GM12875 (cell line): ENCODE measurements at regions not wholly inside any gene's neighbourhood (a gene's known extent, or its start where the extent isn't known, plus 50 kb on each side); places are given as distances from the start of the nearest gene placed in this dataset.

Experiments
- H3K4me3 ChIP-seq: one replicate; pipeline ENCODE4 v1.5.1; 2011; ENCODE audit warnings: low read depth, low read length, control low read depth
- TF ChIP-seq, protein P1 (sequence below): IDR thresholded peaks from 2 replicates; pipeline ENCODE4 v1.5.1; 2011; ENCODE audit warnings: low read depth, mild to moderate bottlenecking, control low read depth, inconsistent platforms, low read length, moderate library complexity, borderline replicate concordance; ENCODE audit not compliant: insufficient read depth

DNA sequence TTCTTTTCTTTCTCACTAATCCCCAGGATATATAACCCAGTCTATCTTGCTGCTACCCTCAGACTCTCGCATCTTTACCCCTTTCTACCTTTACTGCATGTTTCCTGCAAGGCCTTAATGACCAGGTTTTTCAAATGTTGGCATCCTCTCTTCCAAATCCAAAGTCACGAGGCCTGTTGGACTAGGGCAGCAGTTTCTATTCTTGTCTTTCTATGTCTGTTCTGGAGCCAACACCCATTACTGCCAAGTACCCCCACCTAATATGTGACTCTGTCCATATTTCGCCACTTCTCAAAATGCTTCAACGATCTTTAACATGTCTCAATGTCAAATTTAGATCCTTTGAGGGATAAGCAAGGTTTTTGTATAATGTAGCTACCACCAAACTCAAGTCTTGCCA is 443.4 kb downstream of the BMP2 start:
- H3K4me3 ChIP-seq, result no peak overlapping the region

DNA sequence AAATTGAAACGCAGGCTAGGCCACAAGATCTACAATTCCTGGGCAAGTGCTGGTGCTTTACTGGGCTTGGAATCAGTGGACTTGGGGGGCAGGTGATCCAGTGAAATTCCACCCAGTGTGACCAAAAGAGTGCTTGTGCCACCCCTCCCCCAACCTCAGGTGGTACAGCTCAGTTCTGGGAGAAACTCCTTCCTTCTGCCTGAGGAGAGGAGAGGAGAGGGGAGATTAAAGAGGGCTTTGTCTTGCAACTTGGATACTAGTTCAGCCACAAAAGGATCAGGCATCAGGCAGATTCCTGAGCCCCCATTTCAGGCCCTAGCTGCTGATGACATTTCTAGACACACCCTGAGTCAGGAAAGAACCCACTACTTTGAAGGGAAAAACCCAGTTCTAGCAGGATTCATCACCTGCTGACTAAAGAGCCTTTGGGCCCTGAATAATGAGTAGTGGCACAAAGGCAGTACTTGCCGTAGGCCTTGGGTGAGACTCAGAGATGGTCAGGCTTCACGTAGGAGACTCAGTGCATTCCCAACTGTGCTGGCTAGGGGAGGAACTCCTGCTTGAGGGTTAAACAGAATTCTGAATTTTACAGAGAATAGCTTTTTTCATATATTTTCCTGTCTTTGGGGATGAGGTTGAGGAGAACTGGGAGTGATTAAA is 446.7 kb downstream of the BMP2 start:
- TF ChIP-seq, protein P1, sequence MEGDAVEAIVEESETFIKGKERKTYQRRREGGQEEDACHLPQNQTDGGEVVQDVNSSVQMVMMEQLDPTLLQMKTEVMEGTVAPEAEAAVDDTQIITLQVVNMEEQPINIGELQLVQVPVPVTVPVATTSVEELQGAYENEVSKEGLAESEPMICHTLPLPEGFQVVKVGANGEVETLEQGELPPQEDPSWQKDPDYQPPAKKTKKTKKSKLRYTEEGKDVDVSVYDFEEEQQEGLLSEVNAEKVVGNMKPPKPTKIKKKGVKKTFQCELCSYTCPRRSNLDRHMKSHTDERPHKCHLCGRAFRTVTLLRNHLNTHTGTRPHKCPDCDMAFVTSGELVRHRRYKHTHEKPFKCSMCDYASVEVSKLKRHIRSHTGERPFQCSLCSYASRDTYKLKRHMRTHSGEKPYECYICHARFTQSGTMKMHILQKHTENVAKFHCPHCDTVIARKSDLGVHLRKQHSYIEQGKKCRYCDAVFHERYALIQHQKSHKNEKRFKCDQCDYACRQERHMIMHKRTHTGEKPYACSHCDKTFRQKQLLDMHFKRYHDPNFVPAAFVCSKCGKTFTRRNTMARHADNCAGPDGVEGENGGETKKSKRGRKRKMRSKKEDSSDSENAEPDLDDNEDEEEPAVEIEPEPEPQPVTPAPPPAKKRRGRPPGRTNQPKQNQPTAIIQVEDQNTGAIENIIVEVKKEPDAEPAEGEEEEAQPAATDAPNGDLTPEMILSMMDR, result no peak
- no peak overlapping the region for H3K4me3 ChIP-seq

More for the DNA sequence above, 443.4 kb downstream of the BMP2 start:
- TF ChIP-seq, protein P1, result no peak

DNA sequence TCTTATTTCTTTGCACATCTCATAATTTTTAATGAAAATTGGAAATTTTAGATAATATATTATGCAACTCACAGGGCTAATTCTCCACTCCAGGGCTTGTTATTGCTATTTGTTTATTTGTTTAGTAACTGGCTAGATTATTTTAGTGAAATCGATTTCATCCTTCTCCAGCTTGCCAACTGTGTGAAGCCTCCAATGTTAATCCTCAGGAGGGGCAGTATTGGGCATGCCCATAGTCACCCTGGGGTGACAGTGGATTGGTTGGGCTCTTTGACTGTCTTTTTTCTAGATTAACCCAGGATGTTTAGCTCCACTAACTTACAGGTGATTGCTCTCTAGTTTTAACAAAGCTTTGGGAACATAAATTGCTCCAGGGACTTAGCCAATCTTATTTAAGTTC is 450.1 kb downstream of the BMP2 start:
- H3K4me3 ChIP-seq, result no peak overlapping the region
- TF ChIP-seq, protein P1, result no peak

DNA sequence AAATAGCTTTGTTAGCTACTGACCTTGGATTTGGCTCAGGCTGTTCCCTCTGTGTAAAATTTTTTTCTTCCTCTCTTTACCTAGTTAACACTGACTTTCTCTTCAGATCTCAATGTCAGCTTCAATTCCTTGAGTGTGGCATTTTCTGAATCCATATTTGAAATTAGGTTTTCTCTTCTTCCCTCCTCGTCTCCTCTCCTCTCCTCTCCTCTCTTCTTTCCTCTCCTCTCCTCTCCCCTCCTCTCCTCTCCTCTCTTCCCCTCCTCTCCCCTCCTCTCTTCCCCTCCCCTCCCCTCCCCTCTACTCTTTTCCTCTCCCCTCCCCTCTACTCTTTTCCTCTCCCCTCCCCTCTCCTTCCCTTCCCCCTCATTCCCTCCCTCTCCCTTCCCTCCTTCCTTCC is 453.3 kb downstream of the BMP2 start:
- no peak overlapping the region for H3K4me3 ChIP-seq
- TF ChIP-seq, protein P1, result no peak

DNA sequence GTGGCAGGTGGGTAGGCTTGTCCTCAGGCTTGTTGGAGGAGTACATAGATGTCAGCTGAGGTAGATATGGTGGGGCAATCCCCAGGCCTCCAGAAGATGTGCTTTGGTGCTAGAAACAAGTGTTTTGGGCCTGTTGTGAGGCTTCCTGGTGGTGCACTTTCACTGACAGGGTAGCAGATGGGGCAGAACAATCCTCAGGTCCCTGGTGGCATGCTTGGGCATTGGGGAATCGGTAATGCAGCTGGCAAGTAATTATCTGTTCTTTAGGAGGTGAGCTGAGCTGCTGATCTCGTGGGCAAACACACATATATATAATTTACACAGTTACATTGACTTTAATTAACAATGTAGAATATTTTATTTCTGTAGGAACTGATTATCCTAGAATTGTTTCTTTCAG is 458.7 kb downstream of the BMP2 start:
- H3K4me3 ChIP-seq, result no peak overlapping the region
- TF ChIP-seq, protein P1, result no peak

DNA sequence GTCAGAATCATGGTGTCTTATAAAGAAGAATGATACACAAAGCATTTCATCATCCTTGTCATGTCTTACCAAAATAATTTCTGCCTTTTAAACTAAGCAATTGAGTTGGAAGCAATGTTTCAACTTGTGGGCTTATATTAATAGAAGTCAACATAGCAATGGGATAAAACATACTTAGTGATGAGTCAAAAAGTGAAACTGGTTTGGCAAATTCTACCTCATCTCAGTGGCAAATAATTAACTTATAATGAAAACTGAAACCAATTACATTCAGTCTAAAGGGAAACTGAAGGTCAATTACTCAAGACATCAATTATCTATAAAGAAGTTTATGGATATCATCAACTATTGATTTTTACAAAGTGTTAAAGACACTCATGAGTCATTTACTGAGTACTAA is 463.8 kb downstream of the BMP2 start:
- no peak overlapping the region for H3K4me3 ChIP-seq
- TF ChIP-seq, protein P1, result no peak

DNA sequence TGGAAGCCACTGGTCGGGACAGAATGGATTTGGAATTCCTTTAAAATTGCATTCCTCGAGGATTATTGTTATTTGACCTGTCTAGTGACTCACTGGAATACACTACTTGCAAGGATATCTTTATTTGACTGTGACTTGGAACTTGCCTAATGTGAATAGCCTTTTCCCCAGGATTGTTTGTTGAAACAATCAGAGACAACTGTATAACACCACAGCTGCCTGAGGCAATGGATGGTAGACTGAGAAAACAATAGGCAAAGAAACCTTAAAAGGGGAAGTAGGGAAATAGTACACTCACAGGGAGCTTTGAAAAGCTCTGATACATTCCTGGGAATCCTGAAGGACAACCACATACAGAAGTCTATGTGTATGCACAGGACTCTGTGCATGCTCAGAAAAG is 465.3 kb downstream of the BMP2 start:
- no peak overlapping the region for H3K4me3 ChIP-seq
- TF ChIP-seq, protein P1, result no peak
